Fibroblast of villous mesenchyme (primary cell): ENCODE measurements at regions not wholly inside any gene's neighbourhood (a gene's known extent, or its start where the extent isn't known, plus 50 kb on each side); places are given as distances from the start of the nearest gene placed in this dataset.

Experiments
- DNase-seq: peaks from one replicate; pipeline ENCODE4 v3.0.0-alpha.2; 2010; ENCODE audit warnings: low read depth
- H3K4me3 ChIP-seq: 2 replicates; pipeline ENCODE4 v1.5.1; 2011; ENCODE audit warnings: low read depth, mild to moderate bottlenecking, low read length
- TF ChIP-seq, protein P1 (sequence below): IDR thresholded peaks from 2 replicates; pipeline ENCODE4 v1.5.1; 2012; ENCODE audit warnings: low read depth, mild to moderate bottlenecking, low read length; ENCODE audit not compliant: insufficient read depth

- no peak overlapping the region for H3K4me3 ChIP-seq
- TF ChIP-seq, protein P1, sequence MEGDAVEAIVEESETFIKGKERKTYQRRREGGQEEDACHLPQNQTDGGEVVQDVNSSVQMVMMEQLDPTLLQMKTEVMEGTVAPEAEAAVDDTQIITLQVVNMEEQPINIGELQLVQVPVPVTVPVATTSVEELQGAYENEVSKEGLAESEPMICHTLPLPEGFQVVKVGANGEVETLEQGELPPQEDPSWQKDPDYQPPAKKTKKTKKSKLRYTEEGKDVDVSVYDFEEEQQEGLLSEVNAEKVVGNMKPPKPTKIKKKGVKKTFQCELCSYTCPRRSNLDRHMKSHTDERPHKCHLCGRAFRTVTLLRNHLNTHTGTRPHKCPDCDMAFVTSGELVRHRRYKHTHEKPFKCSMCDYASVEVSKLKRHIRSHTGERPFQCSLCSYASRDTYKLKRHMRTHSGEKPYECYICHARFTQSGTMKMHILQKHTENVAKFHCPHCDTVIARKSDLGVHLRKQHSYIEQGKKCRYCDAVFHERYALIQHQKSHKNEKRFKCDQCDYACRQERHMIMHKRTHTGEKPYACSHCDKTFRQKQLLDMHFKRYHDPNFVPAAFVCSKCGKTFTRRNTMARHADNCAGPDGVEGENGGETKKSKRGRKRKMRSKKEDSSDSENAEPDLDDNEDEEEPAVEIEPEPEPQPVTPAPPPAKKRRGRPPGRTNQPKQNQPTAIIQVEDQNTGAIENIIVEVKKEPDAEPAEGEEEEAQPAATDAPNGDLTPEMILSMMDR = no peak
- DNase-seq = no peak
Observed at GRCh38 chr7:22884911-22885788, 62.5 kb upstream of the TOMM7 start.

- no peak for DNase-seq
- H3K4me3 ChIP-seq = no peak overlapping the region
- TF ChIP-seq, protein P1 = no peak
Observed at GRCh38 chr7:22882106-22882505, 59.5 kb upstream of the TOMM7 start.

- H3K4me3 ChIP-seq = no peak overlapping the region
- TF ChIP-seq, protein P1 = no peak
- DNase-seq = no peak
Observed at GRCh38 chr7:22879709-22880306, 57.2 kb upstream of the TOMM7 start.

DNA sequence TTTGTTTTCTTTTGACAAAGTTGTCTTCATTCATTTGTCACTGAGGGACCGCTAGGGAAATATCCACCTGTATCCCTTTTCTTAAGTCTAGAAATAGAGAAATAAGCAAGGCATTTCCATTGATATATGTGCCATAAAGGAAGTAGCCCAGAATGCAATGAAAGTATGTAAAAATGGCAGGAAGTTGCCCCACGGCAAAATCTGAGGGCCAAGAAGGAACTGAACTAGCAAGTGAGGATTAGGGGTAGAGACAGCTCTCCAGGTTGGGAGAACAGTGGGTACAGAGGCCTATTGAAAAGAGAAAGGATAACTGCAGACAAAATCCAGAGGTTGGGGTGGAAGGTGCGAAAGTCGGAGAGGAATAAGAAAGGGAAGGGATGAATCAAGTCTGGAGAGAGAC, 56.6 kb upstream of the TOMM7 start:
- TF ChIP-seq, protein P1 = no peak
- no peak for DNase-seq

DNA sequence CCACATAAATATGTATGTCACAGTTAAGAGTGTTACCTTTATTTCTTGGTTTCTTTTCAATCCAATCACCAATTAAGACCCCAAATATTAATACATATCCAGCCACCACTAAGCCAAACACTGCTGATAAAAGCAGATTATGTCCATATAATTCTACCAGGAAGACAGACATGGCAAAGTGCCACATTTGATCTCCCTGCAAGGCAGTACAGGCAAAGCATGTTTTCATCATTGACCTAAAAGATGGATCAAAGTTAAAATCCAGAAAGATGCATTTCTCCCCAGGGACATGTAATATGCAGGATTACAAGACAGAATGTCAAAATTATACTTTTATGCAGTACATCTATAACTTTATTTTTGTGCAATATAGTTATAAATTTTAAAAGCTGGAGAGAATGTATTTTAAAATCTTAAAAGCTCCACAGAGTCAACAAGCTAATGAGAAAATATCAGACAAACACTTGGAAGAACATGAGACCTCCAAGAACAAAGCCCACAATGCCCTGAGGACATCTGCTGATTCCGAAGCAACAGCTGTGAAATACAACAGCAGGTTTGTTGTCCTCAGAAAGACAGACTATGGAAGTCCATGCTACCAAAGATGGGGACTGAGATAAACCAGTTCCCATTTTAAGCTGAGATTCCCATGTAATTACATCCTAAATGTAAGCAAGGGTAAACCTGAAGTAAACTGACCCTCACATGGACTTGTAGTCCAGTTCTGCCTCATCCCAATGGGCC, 54.5 kb upstream of the TOMM7 start:
- H3K4me3 ChIP-seq = no peak overlapping the region
- TF ChIP-seq, protein P1 = no peak
- DNase-seq = no peak

More for the DNA sequence above, 56.6 kb upstream of the TOMM7 start:
- no peak overlapping the region for H3K4me3 ChIP-seq

DNA sequence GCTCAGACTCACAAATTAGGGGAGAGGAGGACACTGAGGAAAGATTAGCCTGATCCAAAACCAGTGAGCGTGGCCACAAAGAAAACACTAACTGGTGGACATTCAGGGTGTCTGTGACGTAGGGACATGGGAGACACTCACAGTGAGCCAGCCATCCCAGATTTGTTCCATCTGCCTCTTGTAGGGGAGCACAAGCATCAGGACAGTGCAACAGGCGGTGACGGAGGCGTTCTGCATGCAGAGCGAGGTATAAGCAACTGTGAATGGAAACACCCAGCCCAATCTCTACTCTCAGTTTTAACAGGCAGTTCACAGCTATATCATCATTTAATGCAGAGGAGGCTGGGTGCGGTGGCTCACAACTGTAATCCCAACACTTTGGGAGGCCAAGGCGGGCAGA, 52.8 kb upstream of the TOMM7 start:
- DNase-seq = no peak
- no peak overlapping the region for H3K4me3 ChIP-seq
- TF ChIP-seq, protein P1 = no peak
